Amniotic stem cell (primary cell): ENCODE measurements at regions not wholly inside any gene's neighbourhood (a gene's known extent, or its start where the extent isn't known, plus 50 kb on each side); places are given as distances from the start of the nearest gene placed in this dataset.
"Not testable (repeated sequence)": the region's sequence is repeated elsewhere in the genome, so short reads cannot be mapped to it uniquely, and the experiment has no call there.

ENCODE experiments used
- DNase-seq: peaks from one replicate; lab custom pipeline; 2025; lab: John Stamatoyannopoulos, UW

DNA sequence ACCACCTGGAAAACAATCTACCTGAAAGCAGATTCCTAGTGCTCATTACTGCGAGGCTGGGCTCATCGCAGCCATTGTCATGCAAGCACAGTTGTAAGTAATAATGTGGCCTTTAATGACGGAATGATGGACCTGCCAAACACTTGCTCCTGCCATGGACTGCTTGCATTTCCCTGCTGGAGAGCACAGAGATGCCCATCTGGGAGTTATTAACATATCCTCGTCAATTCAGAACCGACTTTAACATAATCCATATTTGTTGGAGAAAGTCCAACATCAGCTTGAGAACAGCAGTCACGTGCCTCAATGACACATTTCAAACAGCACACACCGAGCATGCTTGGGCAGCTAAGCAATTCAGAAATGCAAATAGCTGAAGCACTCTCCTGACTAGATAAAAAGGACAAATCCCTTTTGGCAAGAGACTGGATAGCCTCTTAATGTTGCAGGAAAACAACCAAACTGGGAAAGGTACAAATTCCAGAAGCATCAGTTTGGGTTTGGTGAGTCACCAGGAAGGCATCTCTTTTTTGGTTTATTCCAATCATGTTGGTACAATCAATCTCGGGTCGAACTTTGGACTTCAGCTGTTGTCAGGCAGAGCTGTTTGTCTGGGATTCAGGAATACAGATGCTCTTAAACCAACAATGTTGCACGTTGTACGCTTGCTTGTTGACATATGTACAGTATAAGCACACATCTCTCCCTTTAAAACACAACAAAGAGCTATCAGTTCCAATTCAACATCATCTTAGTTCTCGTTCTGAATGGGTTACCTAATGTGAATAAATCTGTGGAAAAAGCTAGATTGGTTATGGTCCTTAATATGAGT lies 395.8 kb downstream of the LNPK start:
- DNase-seq = peak; percentile 9

DNA sequence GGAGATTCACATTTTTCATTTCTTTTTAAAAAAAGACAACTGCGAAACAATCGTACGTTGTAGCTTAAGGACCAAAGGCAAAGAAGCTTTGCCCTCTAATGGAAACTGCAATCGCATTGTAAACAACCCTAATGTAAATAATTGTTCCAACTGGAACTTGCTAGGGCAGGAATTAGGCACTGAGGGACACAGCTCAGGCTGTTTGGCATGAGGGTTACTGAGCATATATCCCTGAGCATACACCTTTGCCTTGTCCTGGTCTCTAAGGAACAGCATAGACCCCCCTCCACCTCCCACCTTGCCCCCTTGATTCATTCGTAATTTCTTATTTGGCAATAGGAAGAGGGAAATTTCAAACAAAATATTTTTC lies 396.4 kb downstream of the LNPK start:
- DNase-seq = no peak

DNA sequence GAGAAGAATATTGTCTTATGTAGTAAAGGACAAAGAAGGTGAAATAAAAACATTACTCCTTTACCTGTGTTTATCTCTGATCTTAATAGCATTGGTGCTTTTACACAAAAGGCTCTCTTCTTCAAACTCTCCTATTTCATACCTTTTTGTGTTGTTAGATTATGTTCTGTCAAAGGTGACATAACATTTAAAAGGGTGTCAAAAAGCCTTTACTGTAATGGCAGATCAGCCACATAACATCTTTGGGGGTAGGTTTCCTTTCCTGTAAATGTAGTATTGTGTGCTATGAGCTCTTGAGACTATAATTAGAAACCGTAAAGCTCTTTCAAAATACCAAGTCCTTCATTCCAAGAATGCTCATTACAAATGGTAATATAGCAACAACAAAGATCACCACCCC lies 400.1 kb downstream of the LNPK start:
- DNase-seq = no peak

DNA sequence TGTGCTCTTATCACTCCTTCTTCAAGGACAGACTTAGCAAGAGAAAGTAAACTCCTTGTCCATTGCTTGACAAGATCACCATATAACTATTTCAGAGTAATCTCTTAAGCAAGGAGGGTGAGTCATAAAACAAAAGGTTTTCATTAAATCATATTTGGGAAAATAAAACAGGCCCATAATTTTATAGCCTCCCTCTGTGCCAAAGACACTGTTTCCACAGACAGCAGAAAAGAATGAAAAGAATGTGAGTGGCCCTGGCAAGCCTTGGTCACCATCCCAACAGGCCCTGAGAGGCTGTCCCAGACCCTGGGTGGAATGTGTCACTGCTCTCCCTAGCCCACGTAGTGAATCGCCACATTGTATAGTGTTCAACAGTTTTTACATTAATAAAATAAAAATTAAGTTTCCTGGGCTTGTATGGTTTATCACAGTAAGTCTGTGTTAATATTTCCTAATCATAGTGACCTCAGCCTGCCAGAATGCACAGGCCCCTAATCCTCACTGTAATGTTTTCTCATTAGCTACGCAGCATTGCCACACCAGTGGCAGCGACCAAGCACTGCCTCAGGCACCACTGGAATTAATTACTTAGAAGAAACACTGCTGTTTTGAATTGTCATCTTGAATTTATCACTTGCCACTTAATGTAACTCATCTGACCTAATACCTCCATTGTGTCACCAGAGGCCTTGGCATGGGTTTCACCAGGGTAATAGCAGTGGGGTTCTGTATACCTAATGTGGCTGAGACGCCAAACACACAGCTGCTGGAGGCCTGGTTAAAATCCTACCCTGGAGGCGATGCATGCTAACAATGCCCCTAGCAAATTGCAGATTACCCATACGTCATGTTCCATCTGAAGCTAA lies 401.9 kb downstream of the LNPK start:
- peak; percentile 47 for DNase-seq

DNA sequence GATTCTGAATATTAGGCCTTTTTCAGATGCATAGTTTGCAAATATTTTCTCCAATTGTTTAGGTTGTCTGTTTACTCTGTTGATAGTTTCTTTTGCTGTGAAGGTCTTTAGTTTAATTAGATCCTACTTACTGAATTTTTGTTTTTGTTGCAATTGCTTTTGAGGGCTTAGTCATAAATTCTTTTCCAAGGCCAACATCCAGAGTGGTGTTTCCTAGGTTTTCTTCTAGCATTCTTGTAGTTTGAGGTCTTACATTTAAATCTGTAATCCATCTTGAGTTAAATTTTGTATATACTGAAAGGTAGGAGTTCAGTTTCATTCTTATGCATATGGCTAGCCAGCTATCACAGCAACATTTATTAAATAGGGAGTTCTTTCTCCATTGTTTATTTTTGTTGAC lies 404.8 kb downstream of the LNPK start:
- DNase-seq = no peak

DNA sequence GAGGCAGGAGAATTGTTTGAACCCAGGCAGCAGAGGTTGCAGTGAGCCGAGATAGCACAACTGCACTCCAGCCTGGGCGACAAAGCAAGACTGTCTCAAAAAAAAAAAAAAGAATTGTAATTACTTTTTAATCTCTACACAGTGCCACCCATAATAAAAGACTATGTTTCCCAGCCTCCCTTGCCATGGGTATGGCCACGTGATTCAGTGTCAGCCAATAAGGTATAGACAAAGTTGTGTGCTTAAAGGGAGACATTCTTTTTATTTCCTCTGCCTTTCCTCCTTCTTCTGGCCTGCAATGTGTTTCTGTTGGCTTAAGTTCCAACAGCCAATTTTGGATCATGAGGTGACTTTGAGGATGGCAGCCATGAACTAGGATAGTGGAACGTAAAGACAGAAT lies 406.9 kb downstream of the LNPK start:
- no peak for DNase-seq

DNA sequence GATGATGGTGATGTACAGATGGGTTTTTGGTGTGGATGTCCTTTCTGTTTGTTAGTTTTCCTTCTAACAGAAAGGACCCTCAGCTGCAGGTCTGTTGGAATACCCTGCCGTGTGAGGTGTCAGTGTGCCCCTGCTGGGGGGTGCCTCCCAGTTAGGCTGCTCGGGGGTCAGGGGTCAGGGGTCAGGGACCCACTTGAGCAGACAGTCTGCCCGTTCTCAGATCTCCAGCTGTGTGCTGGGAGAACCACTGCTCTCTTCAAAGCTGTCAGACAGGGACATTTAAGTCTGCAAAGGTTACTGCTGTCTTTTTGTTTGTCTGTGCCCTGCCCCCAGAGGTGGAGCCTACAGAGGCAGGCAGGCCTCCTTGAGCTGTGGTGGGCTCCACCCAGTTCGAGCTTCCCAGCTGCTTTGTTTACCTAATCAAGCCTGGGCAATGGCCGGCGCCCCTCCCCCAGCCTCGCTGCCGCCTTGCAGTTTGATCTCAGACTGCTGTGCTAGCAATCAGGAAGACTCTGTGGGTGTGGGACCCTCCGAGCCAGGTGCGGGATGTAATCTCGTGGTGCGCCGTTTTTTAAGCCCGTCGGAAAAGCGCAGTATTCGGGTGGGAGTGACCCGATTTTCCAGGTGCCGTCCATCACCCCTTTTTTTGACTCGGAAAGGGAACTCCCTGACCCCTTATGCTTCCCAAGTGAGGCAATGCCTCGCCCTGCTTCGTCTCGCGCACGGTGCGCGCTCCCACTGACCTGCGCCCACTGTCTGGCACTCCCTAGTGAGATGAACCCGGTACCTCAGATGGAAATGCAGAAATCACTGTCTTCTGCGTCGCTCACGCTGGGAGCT lies 408.2 kb downstream of the LNPK start:
- not testable (repeated sequence) for DNase-seq

DNA sequence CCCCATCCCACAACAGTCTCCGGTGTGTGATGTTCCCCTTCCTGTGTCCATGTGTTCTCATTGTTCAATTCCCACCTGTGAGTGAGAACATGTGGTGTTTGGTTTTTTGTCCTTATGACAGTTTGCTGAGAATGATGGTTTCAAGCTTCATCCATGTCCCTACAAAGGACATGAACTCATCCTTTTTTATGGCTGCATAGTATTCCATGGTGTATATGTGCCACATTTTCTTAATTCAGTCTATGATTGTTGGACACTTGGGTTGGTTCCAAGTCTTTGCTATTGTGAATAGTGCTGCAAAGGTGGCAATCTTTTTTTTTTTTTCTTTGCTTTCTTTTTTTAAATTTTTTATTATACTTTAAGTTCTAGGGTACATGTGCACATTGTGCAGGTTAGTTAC lies 406.7 kb upstream of the ATP5MC3 start:
- DNase-seq = not testable (repeated sequence)

DNA sequence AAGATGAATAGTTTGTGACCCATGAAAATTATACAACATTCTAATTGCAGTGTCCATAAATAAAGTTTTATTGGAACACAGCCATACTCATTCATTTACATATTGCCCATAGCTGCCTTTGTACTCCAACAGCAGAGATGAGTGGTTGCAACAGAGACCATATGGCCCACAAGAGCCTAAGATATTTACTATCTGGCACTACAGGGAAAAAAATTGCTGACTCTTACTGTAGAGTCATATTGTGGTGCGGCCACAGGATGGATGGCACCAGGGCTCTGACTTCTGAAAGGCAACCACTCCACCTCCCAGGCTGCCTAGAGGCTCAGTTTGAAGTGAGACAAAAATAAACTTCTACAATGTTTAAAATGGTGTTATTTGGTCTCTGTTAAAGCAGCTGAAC lies 404.0 kb upstream of the ATP5MC3 start:
- no peak for DNase-seq

DNA sequence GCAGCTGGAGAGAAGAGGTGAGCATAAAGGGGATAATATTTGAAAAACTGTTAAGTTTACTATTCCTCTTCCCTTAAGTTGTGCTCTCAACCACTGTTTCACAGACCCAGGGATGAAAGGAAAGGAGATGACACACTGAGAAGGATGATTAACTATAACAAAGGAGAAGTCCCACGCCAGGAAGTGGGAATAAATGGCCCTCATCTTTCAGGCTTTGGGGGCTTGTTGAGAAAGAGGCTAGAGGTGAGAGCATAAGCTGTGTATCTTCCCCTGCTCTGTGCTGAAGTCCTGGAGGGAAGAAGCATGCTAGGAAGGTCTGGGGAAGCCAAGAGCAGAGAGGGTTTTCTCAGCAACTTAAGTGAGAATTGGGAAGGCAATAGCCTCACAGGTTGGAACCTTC lies 399.1 kb upstream of the ATP5MC3 start:
- no peak for DNase-seq

DNA sequence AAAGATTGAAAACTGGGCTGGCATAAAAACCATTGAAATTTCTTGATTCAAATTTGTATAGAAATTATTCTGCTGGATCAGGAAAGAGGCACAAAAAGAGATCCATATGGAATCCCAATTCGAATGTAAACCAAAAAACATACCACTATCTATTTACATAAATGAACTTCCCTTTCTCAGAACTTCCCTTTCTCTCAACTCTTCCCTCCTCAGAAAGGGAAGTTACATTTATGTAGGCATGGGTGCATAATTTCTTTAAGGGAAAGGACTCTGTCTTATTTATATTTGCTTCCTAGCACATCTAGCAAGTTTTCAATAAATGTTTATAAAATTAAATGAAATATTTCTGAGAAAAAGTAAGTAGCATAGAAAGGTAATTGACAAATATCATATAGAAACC lies 398.1 kb upstream of the ATP5MC3 start:
- no peak for DNase-seq

DNA sequence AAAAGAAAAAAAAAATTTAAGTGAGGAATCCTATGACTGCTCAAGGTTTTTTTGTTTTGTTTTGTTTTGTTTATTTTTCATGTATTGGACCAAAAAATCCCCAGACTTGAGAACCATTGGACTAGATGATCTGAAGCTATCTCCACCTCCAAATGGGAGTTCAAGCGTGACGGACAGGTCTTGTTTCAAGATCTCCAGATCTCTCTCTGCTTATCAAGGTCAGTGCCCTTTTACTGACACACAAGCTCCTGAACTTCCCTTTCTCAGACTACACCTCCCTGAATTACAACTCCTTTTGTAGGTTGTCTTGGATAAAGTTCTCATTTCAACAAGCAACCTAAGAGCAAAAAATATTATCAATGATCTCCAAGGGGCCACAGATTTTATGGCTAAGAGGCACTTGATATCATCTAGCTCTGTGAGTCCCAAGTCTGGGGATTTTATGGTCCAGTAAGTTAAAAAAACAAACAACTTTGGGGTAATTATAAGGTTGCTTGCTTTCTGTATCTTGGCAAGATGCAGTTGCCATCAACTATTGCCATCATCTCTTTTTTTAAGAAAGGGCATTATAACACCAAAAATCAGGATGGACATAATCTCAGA lies 396.0 kb upstream of the ATP5MC3 start:
- no peak for DNase-seq

DNA sequence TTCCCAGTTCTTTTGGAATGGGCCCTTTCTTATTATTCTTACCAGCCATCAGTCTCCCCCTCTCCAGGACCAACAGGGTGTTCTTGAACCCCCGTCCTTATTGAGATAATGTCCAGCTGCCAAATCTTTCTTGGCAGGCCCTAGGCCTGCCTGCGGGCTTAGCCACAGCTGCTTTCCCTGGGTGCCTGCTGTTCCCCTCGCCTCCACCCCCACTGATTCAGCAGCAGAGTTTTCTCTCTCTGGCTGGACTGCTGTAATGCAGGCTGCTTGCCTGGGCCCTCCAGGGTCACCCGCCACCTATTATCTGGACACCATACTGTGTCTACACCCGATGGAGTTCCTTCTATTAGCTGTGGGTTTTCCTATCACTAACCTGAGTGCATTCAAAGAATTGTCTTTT lies 395.4 kb upstream of the ATP5MC3 start:
- DNase-seq = no peak

DNA sequence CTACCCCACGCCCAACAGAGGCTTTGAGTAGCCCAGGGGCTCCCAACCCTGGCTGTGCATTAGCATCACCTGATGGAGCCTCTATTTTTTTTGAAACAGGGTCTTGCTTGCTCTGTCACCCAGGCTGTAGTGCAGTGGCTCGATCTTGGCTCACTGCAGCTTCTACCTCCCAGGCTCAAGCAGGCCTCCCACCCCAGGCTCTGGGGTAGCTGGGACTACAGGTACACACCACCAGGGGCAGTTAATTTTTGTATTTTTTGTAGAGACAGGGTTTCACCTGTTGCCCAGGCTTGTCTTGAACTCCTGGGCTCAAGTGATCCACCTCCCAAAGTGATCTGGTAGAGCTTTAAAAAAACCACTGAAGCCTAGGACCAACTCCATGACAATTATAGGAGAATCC lies 394.8 kb upstream of the ATP5MC3 start:
- DNase-seq = no peak

DNA sequence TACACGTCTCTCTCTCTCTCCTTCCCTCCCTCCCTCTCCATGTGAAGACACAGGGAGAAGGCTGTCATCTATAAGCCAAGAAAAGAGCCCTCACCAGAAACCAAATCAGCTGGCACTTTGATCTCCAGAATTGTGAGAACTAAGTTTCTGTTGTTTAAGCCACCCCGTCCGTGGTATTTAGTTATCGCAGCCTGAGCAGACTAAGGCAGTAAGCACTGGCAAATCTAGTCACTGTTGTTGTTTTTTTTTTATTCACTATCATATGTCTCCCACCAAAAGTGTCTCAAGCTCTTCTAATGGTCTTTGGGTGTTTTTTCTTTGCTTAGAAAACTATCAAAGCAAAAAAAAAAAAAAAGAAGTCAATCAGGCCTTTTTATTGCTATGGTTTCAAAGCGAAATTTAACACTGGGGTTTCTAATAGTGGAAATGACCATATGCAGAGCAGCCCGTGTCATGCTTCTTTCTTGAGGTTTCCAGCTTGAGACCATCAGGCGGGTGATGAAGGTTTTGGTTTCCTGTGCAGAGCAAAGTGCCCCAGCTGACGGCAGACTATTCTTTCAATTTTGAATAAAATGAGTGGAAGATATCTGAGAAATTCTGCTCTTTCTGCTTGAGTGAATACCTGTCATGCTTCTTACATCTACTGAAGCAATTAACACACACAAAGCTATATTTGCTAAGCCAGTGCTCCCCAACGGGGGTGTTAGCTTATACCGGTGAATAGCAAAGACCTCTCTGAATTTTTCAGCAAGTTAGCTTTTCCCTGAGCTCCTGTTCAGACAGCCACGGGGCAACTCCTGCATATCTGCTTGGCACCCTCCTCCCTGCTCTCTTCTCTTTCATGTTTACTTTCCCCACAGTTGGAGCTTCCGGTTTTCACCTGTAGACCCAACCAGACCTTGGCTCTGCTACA lies 394.1 kb upstream of the ATP5MC3 start:
- DNase-seq = no peak

DNA sequence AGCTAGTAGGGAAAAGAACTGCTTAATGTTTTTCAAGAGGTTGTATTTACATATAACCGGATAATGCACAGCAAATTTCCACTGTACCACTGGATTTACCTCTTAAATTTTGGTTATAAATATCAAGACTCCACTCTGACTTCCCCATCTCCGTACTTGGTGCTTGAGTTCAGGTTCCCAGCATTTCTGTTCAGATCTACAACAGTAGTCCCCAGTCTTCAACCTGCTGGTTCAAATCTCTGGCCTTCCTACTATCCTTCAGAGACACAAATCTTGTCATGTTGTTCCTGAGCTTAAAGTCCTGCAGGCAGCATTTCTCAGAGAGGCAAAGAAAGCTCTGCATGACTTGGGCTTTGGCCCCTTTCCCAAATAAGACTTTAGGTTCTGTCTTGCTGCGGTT lies 392.6 kb upstream of the ATP5MC3 start:
- DNase-seq = no peak

DNA sequence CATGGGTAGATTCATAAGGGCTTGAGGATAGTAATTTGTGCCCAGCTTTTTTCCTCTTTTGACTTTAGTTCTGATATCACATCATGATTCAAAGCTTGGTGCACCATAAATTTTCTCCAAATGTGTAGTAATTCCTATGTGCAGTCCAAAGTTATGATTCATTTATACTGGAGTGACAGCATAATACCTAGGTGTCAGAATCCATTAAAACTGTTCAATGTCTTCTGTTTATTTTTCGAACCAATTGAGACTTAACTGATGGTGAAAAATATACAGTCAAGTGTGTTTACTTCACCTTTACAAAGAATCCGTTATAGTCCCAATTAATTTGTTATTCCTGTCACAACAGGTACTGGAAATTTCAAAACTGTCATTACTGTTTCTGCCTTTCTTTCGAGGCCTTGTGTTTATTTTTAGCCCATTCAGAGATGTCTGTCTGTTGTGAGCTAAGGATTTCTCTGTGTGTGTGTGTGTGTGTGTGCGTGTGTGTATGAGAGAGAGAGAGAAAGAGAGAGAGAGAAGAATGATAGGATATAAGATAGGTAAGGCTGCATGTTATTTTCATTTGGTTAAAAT lies 389.7 kb upstream of the ATP5MC3 start:
- DNase-seq = no peak

DNA sequence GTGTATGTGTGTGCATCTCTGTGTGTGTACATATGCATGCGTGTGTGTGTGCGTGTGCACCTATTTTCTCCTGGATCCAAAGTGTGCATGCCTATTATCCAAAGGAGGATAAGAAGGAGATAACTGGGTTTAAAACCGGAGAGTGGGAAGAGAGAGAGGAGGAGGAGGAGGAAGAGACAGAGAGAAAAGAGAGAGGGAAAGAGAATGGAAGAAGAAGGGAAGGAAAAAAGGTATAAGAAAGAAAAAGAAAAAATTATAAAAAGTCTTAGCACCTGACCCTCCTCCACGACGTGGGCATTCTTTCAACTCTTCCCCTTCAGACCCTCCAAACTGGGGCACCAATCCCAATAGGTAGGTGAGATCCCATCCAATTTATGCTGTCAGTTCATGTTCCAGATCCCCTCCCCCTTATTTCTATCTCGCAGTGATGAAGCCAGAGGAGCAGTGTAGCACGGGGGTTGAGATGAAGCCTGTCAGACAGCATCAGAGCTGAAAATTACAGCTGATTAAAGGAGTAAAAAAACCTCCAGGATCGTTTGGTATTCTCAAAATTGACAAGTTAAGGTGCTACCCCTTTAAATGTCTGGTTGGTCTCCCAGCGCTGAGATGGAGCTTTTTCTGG lies 386.7 kb upstream of the ATP5MC3 start:
- no peak for DNase-seq

DNA sequence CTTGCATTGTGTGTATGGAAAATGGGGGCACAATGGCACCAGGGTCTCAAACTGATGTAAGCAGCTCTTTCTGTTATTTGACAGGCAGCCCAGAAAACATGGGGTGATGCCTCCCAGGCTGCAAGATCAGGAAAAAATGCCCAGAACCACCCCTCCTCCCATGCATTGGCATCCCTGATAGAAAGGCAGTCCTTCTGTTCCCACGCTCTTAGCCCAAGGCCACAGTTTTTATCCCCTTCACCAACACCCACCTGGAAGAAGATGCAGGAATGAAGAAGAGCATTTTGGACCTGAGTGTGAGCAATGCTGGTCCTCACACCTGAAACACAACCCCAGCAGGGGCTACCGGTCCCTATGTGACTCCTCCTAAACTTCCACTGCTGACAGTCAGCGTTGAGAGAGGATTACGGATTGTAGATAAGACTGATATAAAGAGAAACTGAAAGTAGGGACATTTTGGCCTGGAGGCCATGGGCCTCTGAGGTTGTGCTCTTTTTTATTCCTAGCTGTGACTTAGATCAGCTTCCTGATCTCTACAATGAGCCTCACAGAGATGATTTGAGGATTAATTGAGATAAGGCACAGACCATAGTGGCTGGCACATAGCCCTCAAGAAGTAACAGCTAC lies 386.0 kb upstream of the ATP5MC3 start:
- no peak for DNase-seq
